HepG2 (cell line): ENCODE measurements at regions not wholly inside any gene's neighbourhood (a gene's known extent, or its start where the extent isn't known, plus 50 kb on each side); places are given as distances from the start of the nearest gene placed in this dataset.
A peak's percentile ranks its signal among the peaks of the same experiment; 100 is the strongest.

Source experiments
- ATAC-seq: fragments of 200-7000 bp; cut with Tn5 transposase; 3 replicates; pipeline ENCODE4 v1.9.1; 2020; ENCODE audit warnings: mild to moderate bottlenecking, moderate library complexity
- BruUV-seq: library from RNA; stranded (reverse); fragments of 400-500 nt; replicated peaks from 2 replicates; lab custom pipeline; 2021; lab: Mats Ljungman, UMichigan
- CTCF ChIA-PET: fragments of 300-600 bp; formaldehyde crosslinking; extraction: SDS; loops from one replicate; lab custom pipeline; 2021; ENCODE audit warnings: low total read pairs, inconsistent platforms, low intra/inter-chr PET ratio; lab: Yijun Ruan, JAX
- POLR2A ChIA-PET: fragments of 350-600 bp; sonication (Branson Sonifier 250); formaldehyde crosslinking; loops from one replicate; lab custom pipeline; 2020; ENCODE audit warnings: antibody characterized with exemption, inconsistent platforms; lab: Yijun Ruan, JAX
- DNase-seq: peaks from one replicate; pipeline ENCODE4 v3.0.0-alpha.2; 2015; ENCODE audit warnings: low spot score
- FAIRE-seq: peaks from 3 replicates; lab custom pipeline; 2011; peaks lifted over from hg19 to GRCh38; lab: Jason Lieb, UNC
- H2AFZ ChIP-seq: one replicate; pipeline ENCODE4 v1.6.1; 2011; ENCODE audit warnings: low read length, inconsistent platforms
- H3K27ac ChIP-seq: fragments of 300-600 bp; 3 replicates; pipeline ENCODE4 v1.8.0; 2011; ENCODE audit warnings: mixed run types, mild to moderate bottlenecking, mixed read lengths, low read length, inconsistent platforms; ENCODE audit not compliant: insufficient read depth; ENCODE audit errors: extremely low read length
- H3K27me3 ChIP-seq, 2 experiments: fragments of 200-600 bp in 1 of 2; 2 replicates in 1 of 2; 3 replicates in 1 of 2; pipeline versions ENCODE4 v1.6.0 to v1.8.0; 2011; ENCODE audit warnings: low read length in 2 of 2, mild to moderate bottlenecking in 2 of 2, moderate library complexity in 2 of 2, inconsistent platforms in 1 of 2; ENCODE audit not compliant: insufficient read depth in 2 of 2, control insufficient read depth in 1 of 2
- H3K36me3 ChIP-seq, 2 experiments: fragments of 200-600 bp in 1 of 2; replicated peaks in 1 of 2; 2 replicates in 1 of 2; 3 replicates in 1 of 2; pipeline versions ENCODE4 v1.5.1 to v1.8.0; 2011; ENCODE audit warnings: low read length in 2 of 2, inconsistent platforms in 1 of 2; ENCODE audit not compliant: insufficient read depth in 2 of 2, control insufficient read depth in 1 of 2
- H3K4me1 ChIP-seq: 2 replicates; pipeline ENCODE4 v1.5.1; 2012; ENCODE audit warnings: low read length, inconsistent platforms; ENCODE audit not compliant: insufficient read depth
- H3K4me2 ChIP-seq: 2 replicates; pipeline ENCODE4 v1.6.0; 2011; ENCODE audit warnings: low read depth, low read length, inconsistent platforms
- H3K4me3 ChIP-seq, 3 experiments: fragments of 200-600 bp in 1 of 3; sonication (generic), shearing (Covaris generic) in 1 of 3; replicated peaks in 1 of 3; 2 replicates each; pipeline ENCODE4 v1.5.1; 2011 to 2016; ENCODE audit warnings: low read length in 3 of 3, inconsistent platforms in 2 of 3, low read depth in 2 of 3, mild to moderate bottlenecking in 2 of 3, control low read depth in 1 of 3, mixed read lengths in 1 of 3; ENCODE audit not compliant: insufficient read depth in 1 of 3
- H3K79me2 ChIP-seq: one replicate; pipeline ENCODE4 v1.6.1; 2011; ENCODE audit warnings: low read length, inconsistent platforms; ENCODE audit not compliant: insufficient read depth
- H3K9ac ChIP-seq: 2 replicates; pipeline ENCODE4 v1.6.0; 2011; ENCODE audit warnings: mild to moderate bottlenecking, low read depth, low read length, inconsistent platforms; ENCODE audit not compliant: insufficient read depth
- H3K9me3 ChIP-seq: 2 replicates; pipeline ENCODE4 v1.5.1; 2012; ENCODE audit warnings: mild to moderate bottlenecking, low read length
- H4K20me1 ChIP-seq: 2 replicates; pipeline ENCODE4 v1.6.0; 2011; ENCODE audit warnings: inconsistent platforms, mild to moderate bottlenecking, low read length, moderate library complexity; ENCODE audit not compliant: insufficient read depth
- AHDC1 ChIP-seq: sonication (generic); formaldehyde crosslinking; IDR thresholded peaks from 2 replicates; pipeline ENCODE4 v1.5.1; 2020; ENCODE audit warnings: mild to moderate bottlenecking, missing genetic modification reagents, borderline replicate concordance
- HDAC2 ChIP-seq: sonication (generic); formaldehyde crosslinking; IDR thresholded peaks from 2 replicates; pipeline ENCODE4 v1.4.0; 2020; ENCODE audit warnings: missing genetic modification reagents
- HMG20B ChIP-seq: conservative IDR thresholded peaks from 2 replicates; pipeline ENCODE4 v1.6.1; 2016; ENCODE audit warnings: missing genetic modification reagents, missing compliant biosample characterization
- MEIS2 ChIP-seq: sonication (generic); formaldehyde crosslinking; IDR thresholded peaks from 2 replicates; pipeline ENCODE4 v1.9.0; 2021; ENCODE audit warnings: mild to moderate bottlenecking, missing genetic modification reagents
- RARG ChIP-seq: sonication (generic); formaldehyde crosslinking; IDR thresholded peaks from 2 replicates; pipeline ENCODE4 v1.4.0; 2020; ENCODE audit warnings: low read depth, mild to moderate bottlenecking, missing genetic modification reagents
- SIX1 ChIP-seq: sonication (generic); formaldehyde crosslinking; IDR thresholded peaks from 2 replicates; pipeline ENCODE4 v1.4.0; 2020; ENCODE audit warnings: missing genetic modification reagents, borderline replicate concordance
- SOX13 ChIP-seq, 3 experiments: fragments of 450-650 bp in 1 of 3; sonication (generic) in 1 of 3; formaldehyde crosslinking in 1 of 3; IDR thresholded peaks in 2 of 3; conservative IDR thresholded peaks in 1 of 3; 2 replicates each; pipeline versions ENCODE4 v1.5.0 to v1.6.1; 2016 to 2020; ENCODE audit warnings: antibody characterized with exemption in 1 of 3, mild to moderate bottlenecking in 1 of 3, missing compliant biosample characterization in 1 of 3, missing genetic modification reagents in 1 of 3, moderate library complexity in 1 of 3
- STAT5B ChIP-seq: sonication (generic); formaldehyde crosslinking; IDR thresholded peaks from 2 replicates; pipeline ENCODE4 v1.4.0; 2020; ENCODE audit warnings: missing genetic modification reagents
- TFDP2 ChIP-seq: sonication (generic); formaldehyde crosslinking; IDR thresholded peaks from 2 replicates; pipeline ENCODE4 v1.4.0; 2020; ENCODE audit warnings: missing genetic modification reagents
- in situ Hi-C: cut with HindIII; loops from 2 replicates; pipeline ENCODE4 v1.10.0; 2017; ENCODE audit warnings: low pct_unique_long_range_greater_than_20kb; ENCODE audit not compliant: extremely low pct_ligation_motif_present
- intact Hi-C: fragments of 100-400 bp; cut with micrococcal nuclease; formaldehyde crosslinking; loops from one replicate; pipeline ENCODE4 v1.10.0; 2022; ENCODE audit not compliant: unreplicated experiment
- TF ChIP-seq, protein P1 (sequence below): sonication (generic); IDR thresholded peaks from 2 replicates; pipeline ENCODE4 v1.6.1; 2016; ENCODE audit warnings: low read depth, borderline replicate concordance

- intact Hi-C loops (loop anchor here (1.0 to 10.0 kb wide), 3 partner anchors 60 to 262 kb away; no protein-coding TSS in a partner anchor), in situ Hi-C loops (loop anchor here (10.0 kb wide), 2 partner anchors 260 to 1190 kb away; no protein-coding TSS in a partner anchor)
- H3K4me3 ChIP-seq = no peak overlapping the region
- 0 out of 2 replicates have a peak, but pooled peaks cover 3% of the 10 kb centered on the region for H3K9me3 ChIP-seq
- no peak overlapping the region for H3K27ac ChIP-seq
- H3K79me2 ChIP-seq = no peaks in the 10 kb centered on the region
- BruUV-seq = no TSS peak
- ChIA-PET CTCF (no interaction called here), POLR2A (no interaction called here)
- ATAC-seq = peak; percentile 96
- no peaks in the 10 kb centered on the region for H4K20me1 ChIP-seq
- no peaks in the 10 kb centered on the region for H3K36me3 ChIP-seq
- no peaks in the 10 kb centered on the region for H3K27me3 ChIP-seq
- H3K4me2 ChIP-seq = peak overlapping the region; percentile 16
- H3K4me1 ChIP-seq = peaks cover 35% of the 10 kb centered on the region
- no peak overlapping the region for H3K9ac ChIP-seq
- DNase-seq = peak; percentile 70
- H2AFZ ChIP-seq = no peak overlapping the region
- FAIRE-seq = peak; percentile 63
- TF ChIP-seq, protein P1, sequence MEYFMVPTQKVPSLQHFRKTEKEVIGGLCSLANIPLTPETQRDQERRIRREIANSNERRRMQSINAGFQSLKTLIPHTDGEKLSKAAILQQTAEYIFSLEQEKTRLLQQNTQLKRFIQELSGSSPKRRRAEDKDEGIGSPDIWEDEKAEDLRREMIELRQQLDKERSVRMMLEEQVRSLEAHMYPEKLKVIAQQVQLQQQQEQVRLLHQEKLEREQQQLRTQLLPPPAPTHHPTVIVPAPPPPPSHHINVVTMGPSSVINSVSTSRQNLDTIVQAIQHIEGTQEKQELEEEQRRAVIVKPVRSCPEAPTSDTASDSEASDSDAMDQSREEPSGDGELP = 0 out of 2 replicates have a peak, but pooled peaks have one; percentile 26
- TF ChIP-seq STAT5B (CRISPR knock-in tag) (no peak), HDAC2 (CRISPR knock-in tag) (peak; percentile 84), AHDC1 (peak; percentile 76; the same call in 1 of the 2 replicates), TFDP2 (CRISPR knock-in tag) (no peak), SIX1 (CRISPR knock-in tag) (peak; percentile 54; the same call in 1 of the 2 replicates), MEIS2 (CRISPR knock-in tag) (peak; percentile 72; the same call in 1 of the 2 replicates), RARG (no peak), SOX13 (IDR thresholded peaks at IDR 0.05) (peak; percentile 31; the same call in 1 of the 2 replicates), SOX13 (CRISPR knock-in tag; conservative IDR thresholded peaks at IDR 0.05 in 1 of 2, IDR thresholded peaks at IDR 0.05 in 1 of 2) (peak in 1 of 2 experiments; percentile 77; a peak in 2 of 4 replicates), HMG20B (CRISPR knock-in tag) (peak; percentile 59; the same call in 1 of the 2 replicates)
These were observed 109.3 kb downstream of the KLF12 start for GRCh38 chr13:74024856-74025255.
